IMR-90 (cell line): ENCODE measurements at regions not wholly inside any gene's neighbourhood (a gene's known extent, or its start where the extent isn't known, plus 50 kb on each side); places are given as distances from the start of the nearest gene placed in this dataset.

Experiments used
- ATAC-seq: fragments of 200-7000 bp; cut with Tn5 transposase; 2 replicates; pipeline ENCODE4 v1.9.1; 2020; ENCODE audit warnings: low read depth, mild to moderate bottlenecking, moderate library complexity
- BruUV-seq: library from RNA; stranded (reverse); fragments of 400-500 nt; replicated peaks from 2 replicates; lab custom pipeline; 2021; lab: Mats Ljungman, UMichigan
- CTCF ChIA-PET: fragments of 300-600 bp; formaldehyde crosslinking; extraction: SDS; loops from one replicate; lab custom pipeline; 2021; ENCODE audit warnings: antibody characterized with exemption; lab: Yijun Ruan, JAX
- POLR2A ChIA-PET: fragments of 300-600 bp; sonication (Branson Sonifier 250); formaldehyde crosslinking; loops from one replicate; lab custom pipeline; 2022; ENCODE audit warnings: antibody characterized with exemption; ENCODE audit not compliant: unreplicated experiment; lab: Charles Lee
- DNase-seq: peaks from one replicate; pipeline ENCODE4 v3.0.0; 2013
- H2AFZ ChIP-seq: replicated peaks from 2 replicates; pipeline ENCODE3; 2013; ENCODE audit warnings: low read length, mild to moderate bottlenecking; ENCODE audit not compliant: poor library complexity
- H2AK5ac ChIP-seq: 2 replicates; pipeline ENCODE4 v1.6.1; 2013; ENCODE audit warnings: low read depth, low read length, inconsistent platforms
- H2AK9ac ChIP-seq: replicated peaks from 2 replicates; pipeline ENCODE3; 2013; ENCODE audit warnings: mild to moderate bottlenecking, low read depth, low read length, moderate library complexity; ENCODE audit not compliant: poor library complexity
- H2BK120ac ChIP-seq: 2 replicates; pipeline ENCODE4 v1.6.1; 2013; ENCODE audit warnings: low read depth, low read length, inconsistent platforms
- H2BK15ac ChIP-seq: 3 replicates; pipeline ENCODE4 v1.6.1; 2013; ENCODE audit warnings: low read depth, low read length, inconsistent platforms
- H2BK20ac ChIP-seq: 2 replicates; pipeline ENCODE4 v1.6.1; 2013; ENCODE audit warnings: low read depth, mild to moderate bottlenecking, inconsistent platforms, low read length, moderate library complexity
- H2BK5ac ChIP-seq: 2 replicates; pipeline ENCODE4 v1.6.1; 2013; ENCODE audit warnings: mild to moderate bottlenecking, low read depth, low read length, inconsistent platforms; ENCODE audit not compliant: poor library complexity, severe bottlenecking
- H3K14ac ChIP-seq: replicated peaks from 2 replicates; pipeline ENCODE4 v1.6.1; 2013; ENCODE audit warnings: low read depth, low read length, inconsistent platforms
- H3K18ac ChIP-seq: 2 replicates; pipeline ENCODE4 v1.6.1; 2013; ENCODE audit warnings: low read depth, low read length, control low read depth
- H3K23ac ChIP-seq: 2 replicates; pipeline ENCODE4 v1.6.1; 2013; ENCODE audit warnings: low read depth, low read length, inconsistent platforms
- H3K27ac ChIP-seq: 2 replicates; pipeline ENCODE4 v1.5.1; 2013; ENCODE audit warnings: mild to moderate bottlenecking, control low read depth, low read length; ENCODE audit not compliant: insufficient read depth
- H3K27me3 ChIP-seq: 2 replicates; pipeline ENCODE4 v1.6.1; 2013; ENCODE audit warnings: low read length; ENCODE audit not compliant: control insufficient read depth, insufficient read depth
- H3K36me3 ChIP-seq: 2 replicates; pipeline ENCODE4 v1.6.1; 2013; ENCODE audit warnings: low read length, mixed read lengths; ENCODE audit not compliant: control insufficient read depth, insufficient read depth
- H3K4ac ChIP-seq: 2 replicates; pipeline ENCODE4 v1.6.1; 2013; ENCODE audit warnings: low read depth, low read length, inconsistent platforms
- H3K4me1 ChIP-seq: 2 replicates; pipeline ENCODE4 v1.6.1; 2013; ENCODE audit warnings: low read length, mixed read lengths; ENCODE audit not compliant: control insufficient read depth, insufficient read depth
- H3K4me2 ChIP-seq: 2 replicates; pipeline ENCODE4 v1.6.1; 2013; ENCODE audit warnings: low read depth, mild to moderate bottlenecking, control low read depth, low read length, moderate library complexity
- H3K4me3 ChIP-seq: 2 replicates; pipeline ENCODE4 v1.5.1; 2013; ENCODE audit warnings: low read depth, mild to moderate bottlenecking, control low read depth, low read length, moderate library complexity; ENCODE audit not compliant: insufficient read depth
- H3K56ac ChIP-seq: 2 replicates; pipeline ENCODE4 v1.6.1; 2013; ENCODE audit warnings: low read length, inconsistent platforms; ENCODE audit not compliant: insufficient read depth; ENCODE audit errors: extremely low read depth
- H3K79me1 ChIP-seq, 2 experiments: 2 replicates each; pipeline ENCODE4 v1.6.1; 2013; ENCODE audit warnings: low read length in 2 of 2, inconsistent platforms in 1 of 2, low read depth in 1 of 2
- H3K9ac ChIP-seq: 2 replicates; pipeline ENCODE4 v1.6.1; 2013; ENCODE audit warnings: low read depth, low read length, control low read depth
- H3K9me1 ChIP-seq: 2 replicates; pipeline ENCODE4 v1.6.1; 2013; ENCODE audit warnings: low read length, inconsistent platforms; ENCODE audit not compliant: insufficient read depth
- H3K9me3 ChIP-seq: 2 replicates; pipeline ENCODE4 v1.6.1; 2013; ENCODE audit warnings: low read length; ENCODE audit not compliant: control insufficient read depth, insufficient read depth
- H4K20me1 ChIP-seq: 2 replicates; pipeline ENCODE4 v1.6.1; 2013; ENCODE audit warnings: low read length, inconsistent platforms; ENCODE audit not compliant: insufficient read depth
- H4K5ac ChIP-seq: 2 replicates; pipeline ENCODE4 v1.6.1; 2013; ENCODE audit warnings: mild to moderate bottlenecking, low read depth, low read length, control low read depth
- H4K8ac ChIP-seq, 2 experiments: 2 replicates each; pipeline ENCODE4 v1.6.1; 2013; ENCODE audit warnings: low read depth in 2 of 2, low read length in 2 of 2, control low read depth in 1 of 2, inconsistent platforms in 1 of 2
- H4K91ac ChIP-seq: 2 replicates; pipeline ENCODE4 v1.6.1; 2013; ENCODE audit warnings: low read depth, low read length, inconsistent platforms; ENCODE audit not compliant: insufficient read depth
- CEBPB ChIP-seq: IDR thresholded peaks from 2 replicates; pipeline ENCODE4 v1.6.1; 2012; ENCODE audit warnings: low read depth, low read length, improper control_type of control experiment
- CHD1 ChIP-seq: IDR thresholded peaks from 2 replicates; pipeline ENCODE4 v1.6.1; 2012; ENCODE audit warnings: low read depth, low read length, improper control_type of control experiment
- CTCF ChIP-seq: conservative IDR thresholded peaks from 2 replicates; pipeline ENCODE4 v1.5.1; 2012; ENCODE audit warnings: mild to moderate bottlenecking, low read depth, low read length, improper control_type of control experiment
- MAFK ChIP-seq: IDR thresholded peaks from 2 replicates; pipeline ENCODE4 v1.6.1; 2012; ENCODE audit warnings: low read depth, low read length, improper control_type of control experiment
- MXI1 ChIP-seq: IDR thresholded peaks from 2 replicates; pipeline ENCODE4 v1.6.1; 2012; ENCODE audit warnings: low read depth, mild to moderate bottlenecking, low read length, moderate library complexity, borderline replicate concordance
- NFE2L2 ChIP-seq: fragments of 150-350 bp; IDR thresholded peaks from 2 replicates; pipeline ENCODE4 v1.6.1; 2016; ENCODE audit warnings: low read depth, mild to moderate bottlenecking, low read length
- POLR2A ChIP-seq: IDR thresholded peaks from 2 replicates; pipeline ENCODE4 v1.6.1; 2012; ENCODE audit warnings: mild to moderate bottlenecking, low read depth, low read length
- RAD21 ChIP-seq: IDR thresholded peaks from 2 replicates; pipeline ENCODE4 v1.6.1; 2012; ENCODE audit warnings: low read length, improper control_type of control experiment
- RCOR1 ChIP-seq: IDR thresholded peaks from 2 replicates; pipeline ENCODE4 v1.6.1; 2012; ENCODE audit warnings: mild to moderate bottlenecking, low read length, improper control_type of control experiment; ENCODE audit not compliant: insufficient replicate concordance
- RFX5 ChIP-seq: IDR thresholded peaks from 2 replicates; pipeline ENCODE4 v1.8.0; 2012; ENCODE audit warnings: low read depth, mild to moderate bottlenecking, low read length, moderate library complexity
- SMC3 ChIP-seq: fragments of 150-350 bp; IDR thresholded peaks from 2 replicates; pipeline ENCODE4 v1.6.1; 2016; ENCODE audit warnings: low read depth, mild to moderate bottlenecking, antibody characterized with exemption, low read length, moderate library complexity
- USF2 ChIP-seq: fragments of 150-350 bp; IDR thresholded peaks from 2 replicates; pipeline ENCODE4 v1.6.1; 2017; ENCODE audit warnings: mild to moderate bottlenecking, antibody characterized with exemption, low read length, low read depth
- WGBS, 2 experiments: methylation state at CpG; one replicate each; pipeline versions ENCODE4 v1.1.5 to v1.1.7; 2013; ENCODE audit warnings: missing lambda C conversion rate in 2 of 2; ENCODE audit not compliant: insufficient read length in 1 of 2; ENCODE audit errors: extremely low coverage in 2 of 2; 5-methylcytosine and 5-hydroxymethylcytosine counted together
- dilution Hi-C: fragments of 300-500 bp; cut with HindIII; formaldehyde crosslinking; loops from one replicate; pipeline ENCODE4 v1.14.3; 2018; ENCODE audit warnings: low sequenced_read_pairs; ENCODE audit not compliant: unreplicated experiment
- in situ Hi-C: fragments of 300-500 bp; cut with MboI; formaldehyde crosslinking; loops from 3 replicates; pipeline ENCODE4 v1.14.3; 2019; ENCODE audit warnings: low sequenced_read_pairs, inconsistent platforms, mixed read lengths
- intact Hi-C: fragments of 100-400 bp; cut with micrococcal nuclease; formaldehyde crosslinking; loops from 2 replicates; pipeline ENCODE4 v1.10.0; 2022

GRCh38 chr13:108044954-108045353 lies 170.4 kb downstream of the LIG4 start:
- H2BK20ac ChIP-seq = no peak overlapping the region
- intact Hi-C loops (no loop called here), dilution Hi-C loops (no loop called here), in situ Hi-C loops (no loop called here)
- H4K20me1 ChIP-seq = no peaks in the 10 kb centered on the region
- H2AK9ac ChIP-seq = no peak overlapping the region
- H4K5ac ChIP-seq = no peak overlapping the region
- no peaks in the 10 kb centered on the region for H3K4me1 ChIP-seq
- no peak overlapping the region for H2AK5ac ChIP-seq
- no peak overlapping the region for H3K4ac ChIP-seq
- no TSS peak for BruUV-seq
- ChIA-PET CTCF (no interaction called here), POLR2A (no interaction called here)
- H3K79me1 ChIP-seq = no peaks in the 10 kb centered on the region
- no peak overlapping the region for H3K14ac ChIP-seq
- H3K4me2 ChIP-seq = no peak overlapping the region
- H2BK120ac ChIP-seq = no peak overlapping the region
- ATAC-seq (no peak), DNase-seq (no peak)
- no peak overlapping the region for H3K9ac ChIP-seq
- H4K8ac ChIP-seq = no peak overlapping the region
- no peak overlapping the region for H4K91ac ChIP-seq
- no peaks in the 10 kb centered on the region for H3K9me1 ChIP-seq
- no peak overlapping the region for H2BK15ac ChIP-seq
- H3K4me3 ChIP-seq = no peak overlapping the region
- no peak overlapping the region for H2AFZ ChIP-seq
- no peak overlapping the region for H2BK5ac ChIP-seq
- H3K27me3 ChIP-seq = peaks cover 2% of the 10 kb centered on the region
- H3K18ac ChIP-seq = no peak overlapping the region
- H3K27ac ChIP-seq = no peak overlapping the region
- no peaks in the 10 kb centered on the region for H3K36me3 ChIP-seq
- no peak overlapping the region for H3K56ac ChIP-seq
- TF ChIP-seq USF2 = no peak
- no peak for TF ChIP-seq MXI1
- no peak for TF ChIP-seq RFX5
- TF ChIP-seq SMC3 = no peak
- no peak for TF ChIP-seq RCOR1
- no peak for TF ChIP-seq CTCF
- TF ChIP-seq RAD21 = no peak
- no peak for TF ChIP-seq CHD1
- TF ChIP-seq NFE2L2 = no peak
- no peak for TF ChIP-seq POLR2A
- TF ChIP-seq MAFK = no peak
- TF ChIP-seq CEBPB = no peak
- H3K23ac ChIP-seq = no peak overlapping the region
- H3K9me3 ChIP-seq = no peaks in the 10 kb centered on the region
- WGBS, 2 experiments = 0% methylated on average over 1 of the region's 1 CpG; no CpG with 5 or more reads in 1 of the 2 experiments
